SK-N-SH (cell line): ENCODE measurements at regions not wholly inside any gene's neighbourhood (a gene's known extent, or its start where the extent isn't known, plus 50 kb on each side); places are given as distances from the start of the nearest gene placed in this dataset.

Experiments
- CTCF ChIA-PET: fragments of 300-600, 350-600 bp; formaldehyde crosslinking; extraction: SDS; loops from one replicate; lab custom pipeline; 2021; lab: Yijun Ruan, JAX
- POLR2A ChIA-PET: fragments of 350-600 bp; sonication (Branson Sonifier 250); formaldehyde crosslinking; extraction: SDS; loops from one replicate; lab custom pipeline; 2020; ENCODE audit warnings: antibody characterized with exemption, inconsistent platforms; lab: Yijun Ruan, JAX
- DNase-seq: peaks from one replicate; pipeline ENCODE4 v3.0.0; 2012
- H2AFZ ChIP-seq: fragments of 200-600 bp; sonication (generic); 2 replicates; pipeline ENCODE4 v1.8.1; 2016; ENCODE audit warnings: antibody characterized with exemption, mild to moderate bottlenecking, low read depth
- H3F3A ChIP-seq: fragments of 200-600 bp; sonication (generic); replicated peaks from 2 replicates; pipeline ENCODE3; 2016; ENCODE audit warnings: antibody characterized with exemption, mild to moderate bottlenecking; ENCODE audit not compliant: insufficient read depth
- H3K27ac ChIP-seq, 2 experiments: fragments of 200-500 bp in 1 of 2; fragments of 200-600 bp in 1 of 2; sonication (Bioruptor generic) in 1 of 2; sonication (generic), shearing (Covaris generic) in 1 of 2; 2 replicates each; pipeline versions ENCODE4 v1.5.1 to v1.6.1; 2014 to 2016; ENCODE audit warnings: low read depth in 2 of 2, inconsistent platforms in 1 of 2, low read length in 1 of 2, mild to moderate bottlenecking in 1 of 2, mixed read lengths in 1 of 2
- H3K27me3 ChIP-seq: fragments of 200-600 bp; sonication (generic), shearing (Covaris generic); 2 replicates; pipeline ENCODE4 v1.6.1; 2016; ENCODE audit warnings: mixed run types; ENCODE audit not compliant: insufficient read depth
- H3K36me3 ChIP-seq, 2 experiments: fragments of 200-500 bp in 1 of 2; fragments of 200-600 bp in 1 of 2; sonication (Bioruptor generic) in 1 of 2; sonication (generic) in 1 of 2; replicated peaks in 1 of 2; 2 replicates each; pipeline versions ENCODE3 to v1.5.1; 2014 to 2016; ENCODE audit warnings: low read length in 1 of 2, mild to moderate bottlenecking in 1 of 2; ENCODE audit not compliant: insufficient read depth in 2 of 2, control insufficient read depth in 1 of 2
- H3K4me1 ChIP-seq, 2 experiments: fragments of 200-500 bp in 1 of 2; fragments of 200-600 bp in 1 of 2; sonication (Bioruptor generic) in 1 of 2; sonication (generic), shearing (Covaris generic) in 1 of 2; 2 replicates each; pipeline versions ENCODE4 v1.5.1 to v1.6.1; 2014 to 2016; ENCODE audit warnings: low read depth in 1 of 2, low read length in 1 of 2, mixed run types in 1 of 2; ENCODE audit not compliant: insufficient read depth in 2 of 2, control insufficient read depth in 1 of 2
- H3K4me2 ChIP-seq: fragments of 200-600 bp; sonication (generic), shearing (Covaris generic); 2 replicates; pipeline ENCODE4 v1.6.1; 2017; ENCODE audit warnings: mixed run types
- H3K4me3 ChIP-seq, 2 experiments: fragments of 200-500 bp in 1 of 2; fragments of 200-600 bp in 1 of 2; sonication (Bioruptor generic) in 1 of 2; sonication (generic), shearing (Covaris generic) in 1 of 2; 2 replicates each; pipeline versions ENCODE4 v1.5.1 to v1.8.1; 2014 to 2016; ENCODE audit warnings: low read depth in 2 of 2, inconsistent platforms in 1 of 2, low read length in 1 of 2, mild to moderate bottlenecking in 1 of 2, mixed read lengths in 1 of 2, moderate library complexity in 1 of 2
- H3K79me2 ChIP-seq: fragments of 200-600 bp; sonication (generic); 2 replicates; pipeline ENCODE4 v1.8.1; 2017; ENCODE audit warnings: mild to moderate bottlenecking; ENCODE audit not compliant: insufficient read depth
- H3K9ac ChIP-seq: fragments of 200-600 bp; sonication (generic); 2 replicates; pipeline ENCODE4 v1.6.1; 2017; ENCODE audit warnings: mixed run types
- H3K9me2 ChIP-seq: fragments of 200-600 bp; sonication (generic); 2 replicates; pipeline ENCODE4 v1.6.1; 2017; ENCODE audit warnings: mixed run types
- H3K9me3 ChIP-seq: fragments of 200-600 bp; sonication (generic); 2 replicates; pipeline ENCODE4 v1.6.1; 2017; ENCODE audit warnings: mixed run types, mild to moderate bottlenecking, moderate library complexity
- H4K20me1 ChIP-seq: fragments of 200-600 bp; sonication (generic); 2 replicates; pipeline ENCODE4 v1.6.1; 2017; ENCODE audit warnings: mild to moderate bottlenecking, mixed run types; ENCODE audit not compliant: insufficient read depth
- CTCF ChIP-seq: fragments of 200-600 bp; sonication (generic); IDR thresholded peaks from 2 replicates; pipeline ENCODE4 v1.6.1; 2017; ENCODE audit warnings: antibody characterized with exemption, mild to moderate bottlenecking, moderate library complexity
- ELF1 ChIP-seq: IDR thresholded peaks from 2 replicates; pipeline ENCODE4 v1.4.0; 2012
- EP300 ChIP-seq, 2 experiments: IDR thresholded peaks; 2 replicates each; pipeline versions ENCODE4 v1.4.0 to v1.6.1; 2012; ENCODE audit warnings: borderline replicate concordance in 1 of 2, low read depth in 1 of 2, low read length in 1 of 2
- EZH2phosphoT487 ChIP-seq: fragments of 200-600 bp; sonication (generic); IDR thresholded peaks from 2 replicates; pipeline ENCODE4 v1.6.1; 2017; ENCODE audit warnings: low read depth, mixed run types, mild to moderate bottlenecking, antibody characterized with exemption, moderate library complexity, borderline replicate concordance
- FOXM1 ChIP-seq: IDR thresholded peaks from 2 replicates; pipeline ENCODE4 v1.4.0; 2012; ENCODE audit warnings: low read depth, mild to moderate bottlenecking
- GABPA ChIP-seq: IDR thresholded peaks from 2 replicates; pipeline ENCODE4 v1.4.0; 2012; ENCODE audit warnings: low read depth, mild to moderate bottlenecking
- IRF3 ChIP-seq: fragments of 150-350 bp; IDR thresholded peaks from 2 replicates; pipeline ENCODE4 v1.6.1; 2016; ENCODE audit warnings: mild to moderate bottlenecking, low read depth, low read length
- MEF2A ChIP-seq: IDR thresholded peaks from 2 replicates; pipeline ENCODE4 v1.4.0; 2012; ENCODE audit warnings: low read depth, borderline replicate concordance
- NRF1 ChIP-seq: IDR thresholded peaks from 2 replicates; pipeline ENCODE4 v1.6.1; 2012; ENCODE audit warnings: low read depth, mild to moderate bottlenecking, low read length
- PBX3 ChIP-seq: IDR thresholded peaks from 2 replicates; pipeline ENCODE4; 2012
- POLR2AphosphoS5 ChIP-seq: IDR thresholded peaks from 2 replicates; pipeline ENCODE4 v1.6.1; 2012; ENCODE audit warnings: low read depth, low read length
- RCOR1 ChIP-seq: fragments of 150-350 bp; IDR thresholded peaks from 2 replicates; pipeline ENCODE4 v1.6.1; 2017; ENCODE audit warnings: antibody characterized with exemption, low read length
- REST ChIP-seq: IDR thresholded peaks from 2 replicates; pipeline ENCODE4 v1.6.1; 2012; ENCODE audit warnings: mild to moderate bottlenecking, low read depth, low read length, moderate library complexity
- RFX5 ChIP-seq: IDR thresholded peaks from 2 replicates; pipeline ENCODE4 v1.6.1; 2012; ENCODE audit warnings: mild to moderate bottlenecking, improper control_type of control experiment, low read length
- RXRA ChIP-seq: IDR thresholded peaks from 2 replicates; pipeline ENCODE4 v1.4.0; 2012; ENCODE audit warnings: low read depth, mild to moderate bottlenecking, borderline replicate concordance
- SIN3A ChIP-seq: IDR thresholded peaks from 2 replicates; pipeline ENCODE4 v1.6.1; 2012; ENCODE audit warnings: low read depth, mild to moderate bottlenecking, low read length, moderate library complexity, borderline replicate concordance
- SMC3 ChIP-seq: IDR thresholded peaks from 2 replicates; pipeline ENCODE4 v1.6.1; 2012; ENCODE audit warnings: low read depth, low read length, improper control_type of control experiment
- TAF1 ChIP-seq: IDR thresholded peaks from 2 replicates; pipeline ENCODE4 v1.6.1; 2012; ENCODE audit warnings: low read depth, mild to moderate bottlenecking, low read length, moderate library complexity, borderline replicate concordance
- USF2 ChIP-seq: fragments of 150-350 bp; IDR thresholded peaks from 2 replicates; pipeline ENCODE4 v1.6.1; 2017; ENCODE audit warnings: antibody characterized with exemption, low read length, low read depth, borderline replicate concordance
- YY1 ChIP-seq: IDR thresholded peaks from 2 replicates; pipeline ENCODE4 v1.4.0; 2012; ENCODE audit warnings: low read depth, mild to moderate bottlenecking
- ZBTB33 ChIP-seq: IDR thresholded peaks from 2 replicates; pipeline ENCODE4 v1.4.0; 2012; ENCODE audit warnings: low read depth, borderline replicate concordance
- WGBS: methylation state at CpG from one replicate; pipeline ENCODE4 v1.1.6; 2017; ENCODE audit warnings: low lambda C conversion rate; 5-methylcytosine and 5-hydroxymethylcytosine counted together

- no peak for TF ChIP-seq REST
- no peak for TF ChIP-seq MEF2A
- TF ChIP-seq RXRA, result no peak
- no peak for TF ChIP-seq TAF1
- TF ChIP-seq USF2, result no peak
- no peak for TF ChIP-seq RFX5
These were observed 273.2 kb downstream of the C16orf95 start (continued) for GRCh38 chr16:87044032-87044382.

- no peak overlapping the region for H2AFZ ChIP-seq
- H3K4me3 ChIP-seq, result no peak overlapping the region
- 16% methylated on average over 6 of the region's 11 CpGs for WGBS
- ChIA-PET CTCF (no interaction called here), POLR2A (no interaction called here)
- H3K36me3 ChIP-seq, result no peaks in the 10 kb centered on the region
- H3K9ac ChIP-seq, result no peak overlapping the region
- H3K79me2 ChIP-seq, result no peaks in the 10 kb centered on the region
- H3K27ac ChIP-seq, result no peak overlapping the region
- no peak for DNase-seq
- H3K27me3 ChIP-seq, result peaks cover 99% of the 10 kb centered on the region
- no peaks in the 10 kb centered on the region for H3F3A ChIP-seq
- no peaks in the 10 kb centered on the region for H3K4me1 ChIP-seq
- H3K9me2 ChIP-seq, result no peaks in the 10 kb centered on the region
- H4K20me1 ChIP-seq, result no peaks in the 10 kb centered on the region
- H3K9me3 ChIP-seq, result no peaks in the 10 kb centered on the region
- H3K4me2 ChIP-seq, result no peak overlapping the region
- TF ChIP-seq EP300 (IDR thresholded peaks at IDR 0.05; ENCODE audit: borderline replicate concordance in 1 of 2, low read depth in 1 of 2, low read length in 1 of 2), result no peak
- no peak for TF ChIP-seq USF2
- no peak for TF ChIP-seq YY1
- no peak for TF ChIP-seq RFX5
- no peak for TF ChIP-seq PBX3
- no peak for TF ChIP-seq EZH2phosphoT487
- no peak for TF ChIP-seq POLR2AphosphoS5
- TF ChIP-seq IRF3, result no peak
- no peak for TF ChIP-seq ZBTB33
- no peak for TF ChIP-seq SIN3A
- no peak for TF ChIP-seq RCOR1
- no peak for TF ChIP-seq GABPA
- TF ChIP-seq FOXM1, result no peak
- no peak for TF ChIP-seq NRF1
- TF ChIP-seq SMC3, result no peak
- TF ChIP-seq CTCF, result no peak
- TF ChIP-seq ELF1, result no peak
These were observed 272.4 kb downstream of the C16orf95 start for GRCh38 chr16:87044829-87045228.
